Suprapubic skin (tissue), 2 donors: ENCODE measurements at regions not wholly inside any gene's neighbourhood (a gene's known extent, or its start where the extent isn't known, plus 50 kb on each side); places are given as distances from the start of the nearest gene placed in this dataset.

Source experiments
- EP300 ChIP-seq: sonication (generic); formaldehyde crosslinking; IDR thresholded peaks from one replicate; pipeline ENCODE4 v1.6.1; 2017; ENCODE audit warnings: antibody characterized with exemption
- POLR2A ChIP-seq, 2 donors: fragments of 450-650 bp; IDR thresholded peaks; one replicate each; pipeline ENCODE4 v1.6.1; 2017; ENCODE audit warnings: antibody characterized with exemption in 2 of 2, mild to moderate bottlenecking in 2 of 2, moderate library complexity in 2 of 2

DNA sequence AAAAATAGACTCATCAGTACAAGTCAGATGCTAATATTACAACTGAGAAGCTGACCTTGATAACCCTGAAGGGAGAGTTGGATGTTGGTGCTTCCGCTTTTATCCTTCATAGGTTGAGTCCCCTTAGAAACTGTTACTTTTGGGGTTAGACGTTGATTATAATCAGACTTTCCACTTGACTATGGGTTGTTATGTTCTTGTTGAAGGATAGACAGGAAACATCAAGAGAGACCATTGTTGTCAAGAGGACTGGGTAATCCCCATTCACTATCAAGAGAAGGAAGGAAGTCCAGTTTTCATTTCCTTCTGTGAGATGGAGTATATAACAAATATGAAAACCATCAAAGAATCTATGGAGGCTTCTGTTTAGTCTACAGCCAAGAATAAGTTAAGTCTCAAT is 229.9 kb upstream of the AFF2 start:
- TF ChIP-seq EP300 (no peak), POLR2A (IDR thresholded peaks at IDR 0.05) (no peak)
